Neuronal stem cell (in vitro differentiated cells): ENCODE measurements at regions not wholly inside any gene's neighbourhood (a gene's known extent, or its start where the extent isn't known, plus 50 kb on each side); places are given as distances from the start of the nearest gene placed in this dataset.

Experiments used
- DNase-seq: peaks from one replicate; pipeline ENCODE4 v3.0.0-alpha.2; 2013; ENCODE audit warnings: low spot score
- H2AFZ ChIP-seq: one replicate; pipeline ENCODE4 v1.6.1; 2013; ENCODE audit warnings: mild to moderate bottlenecking, low read length, inconsistent platforms
- H2AK5ac ChIP-seq: 2 replicates; pipeline ENCODE4 v1.6.1; 2013; ENCODE audit warnings: low read depth, mild to moderate bottlenecking, inconsistent platforms, low read length, moderate library complexity, mixed read lengths
- H2BK120ac ChIP-seq: 2 replicates; pipeline ENCODE4 v1.6.1; 2013; ENCODE audit warnings: low read depth, mild to moderate bottlenecking, inconsistent platforms, low read length, moderate library complexity, mixed read lengths
- H2BK12ac ChIP-seq: one replicate; pipeline ENCODE4 v1.6.1; 2013; ENCODE audit warnings: low read length, inconsistent platforms
- H2BK15ac ChIP-seq: 2 replicates; pipeline ENCODE4 v1.6.1; 2013; ENCODE audit warnings: mild to moderate bottlenecking, low read length, inconsistent platforms, mixed read lengths
- H2BK5ac ChIP-seq: one replicate; pipeline ENCODE4 v1.6.1; 2013; ENCODE audit warnings: inconsistent platforms, mild to moderate bottlenecking, low read length, moderate library complexity
- H3K14ac ChIP-seq: one replicate; pipeline ENCODE4 v1.6.1; 2013; ENCODE audit warnings: low read length, inconsistent platforms
- H3K18ac ChIP-seq: 2 replicates; pipeline ENCODE4 v1.6.1; 2013; ENCODE audit warnings: low read length, inconsistent platforms
- H3K23ac ChIP-seq: 2 replicates; pipeline ENCODE4 v1.6.1; 2013; ENCODE audit warnings: low read depth, mild to moderate bottlenecking, mixed read lengths, low read length, inconsistent platforms; ENCODE audit not compliant: poor library complexity
- H3K27ac ChIP-seq: replicated peaks from 3 replicates; pipeline ENCODE4 v1.5.1; 2013; ENCODE audit warnings: low read length, inconsistent platforms
- H3K27me3 ChIP-seq, 3 experiments: 2 replicates each; pipeline ENCODE4 v1.6.1; 2013; ENCODE audit warnings: low read length in 3 of 3, mild to moderate bottlenecking in 2 of 3, inconsistent platforms in 1 of 3, low read depth in 1 of 3, mixed read lengths in 1 of 3, moderate library complexity in 1 of 3; ENCODE audit not compliant: control insufficient read depth in 3 of 3, insufficient read depth in 3 of 3
- H3K36me3 ChIP-seq, 2 donors: replicated peaks in 1 of 2; 2 replicates each; pipeline ENCODE4 v1.6.1; 2013; ENCODE audit warnings: low read length in 2 of 2; ENCODE audit not compliant: control insufficient read depth in 2 of 2, insufficient read depth in 2 of 2
- H3K4ac ChIP-seq: 2 replicates; pipeline ENCODE4 v1.6.1; 2013; ENCODE audit warnings: inconsistent platforms, mild to moderate bottlenecking, low read length, moderate library complexity
- H3K4me1 ChIP-seq, 2 donors: 1 replicate in 1 of 2; 2 replicates in 1 of 2; pipeline ENCODE4 v1.6.1; 2013; ENCODE audit warnings: low read length in 2 of 2, low read depth in 1 of 2; ENCODE audit not compliant: control insufficient read depth in 2 of 2, insufficient read depth in 1 of 2
- H3K4me2 ChIP-seq: one replicate; pipeline ENCODE4 v1.6.1; 2013; ENCODE audit warnings: mild to moderate bottlenecking, low read length, inconsistent platforms; ENCODE audit not compliant: insufficient read depth, poor library complexity, severe bottlenecking
- H3K4me3 ChIP-seq, 2 donors: 2 replicates each; pipeline ENCODE4 v1.5.1; 2013; ENCODE audit warnings: low read length in 2 of 2, mild to moderate bottlenecking in 2 of 2, inconsistent platforms in 1 of 2, moderate library complexity in 1 of 2
- H3K79me1 ChIP-seq: one replicate; pipeline ENCODE4 v1.6.1; 2013; ENCODE audit warnings: low read depth, mild to moderate bottlenecking, inconsistent platforms, low read length, moderate library complexity
- H3K9ac ChIP-seq: one replicate; pipeline ENCODE4 v1.6.1; 2013; ENCODE audit warnings: mild to moderate bottlenecking, low read depth, low read length, inconsistent platforms; ENCODE audit not compliant: poor library complexity
- H3K9me3 ChIP-seq, 2 donors: replicated peaks in 1 of 2; 2 replicates each; pipeline versions ENCODE3 to v1.6.1; 2013; ENCODE audit warnings: low read length in 2 of 2, mild to moderate bottlenecking in 2 of 2, inconsistent platforms in 1 of 2, low read depth in 1 of 2, mixed read lengths in 1 of 2, moderate library complexity in 1 of 2; ENCODE audit not compliant: control insufficient read depth in 2 of 2, insufficient read depth in 1 of 2
- H4K8ac ChIP-seq: one replicate; pipeline ENCODE4 v1.6.1; 2013; ENCODE audit warnings: low read depth, mild to moderate bottlenecking, inconsistent platforms, low read length, moderate library complexity
- H4K91ac ChIP-seq: one replicate; pipeline ENCODE4 v1.6.1; 2013; ENCODE audit warnings: low read length, low read depth, mild to moderate bottlenecking, inconsistent platforms; ENCODE audit not compliant: poor library complexity
- WGBS, 2 donors: extraction: QIAGEN DNeasy Blood & Tissue Kit; methylation state at CpG; one replicate each; pipeline ENCODE4 v1.1.7; 2013; ENCODE audit warnings: missing lambda C conversion rate in 2 of 2, mixed read lengths in 1 of 2; ENCODE audit not compliant: insufficient read length in 2 of 2, insufficient replicate concordance in 1 of 2; ENCODE audit errors: extremely low coverage in 2 of 2; 5-methylcytosine and 5-hydroxymethylcytosine counted together

DNA sequence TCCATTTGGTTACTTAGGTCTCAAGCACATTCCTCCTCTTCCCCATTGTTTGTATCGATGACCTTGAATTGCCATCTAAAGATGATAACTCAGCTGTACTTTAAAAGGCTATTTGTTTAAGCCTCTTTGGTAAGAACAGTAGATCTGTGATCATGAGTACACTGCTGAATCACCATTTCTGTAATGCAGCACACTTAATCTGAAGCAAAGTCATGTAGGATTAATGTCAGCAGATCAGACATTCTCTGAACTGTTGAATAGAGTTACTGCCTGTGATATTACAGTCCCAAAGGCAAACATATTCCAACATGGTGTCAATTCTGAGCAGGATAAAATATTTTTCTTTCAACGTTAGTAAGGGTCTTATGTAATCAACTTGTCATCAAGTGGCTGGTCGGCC, 631.6 kb downstream of the TECRL start:
- no CpG with 5 or more reads among the region's 3 CpGs for WGBS, 2 donors
- H2BK12ac ChIP-seq = no peak overlapping the region
- no peak for DNase-seq
- no peak overlapping the region for H4K91ac ChIP-seq
- no peak overlapping the region for H2BK5ac ChIP-seq
- H3K14ac ChIP-seq = no peak overlapping the region
- H3K4me2 ChIP-seq = no peak overlapping the region
- H2BK15ac ChIP-seq = no peak overlapping the region
- H2BK120ac ChIP-seq = no peak overlapping the region
- no peaks in the 10 kb centered on the region for H3K4me1 ChIP-seq
- no peak overlapping the region for H3K4me3 ChIP-seq
- no peaks in the 10 kb centered on the region for H3K9me3 ChIP-seq
- H3K9ac ChIP-seq = no peak overlapping the region
- H3K18ac ChIP-seq = no peak overlapping the region
- no peak overlapping the region for H2AK5ac ChIP-seq
- H3K36me3 ChIP-seq = no peaks in the 10 kb centered on the region
- no peak overlapping the region for H2AFZ ChIP-seq
- no peaks in the 10 kb centered on the region for H3K27me3 ChIP-seq
- H3K27ac ChIP-seq = no peak overlapping the region
- no peak overlapping the region for H3K23ac ChIP-seq
- no peak overlapping the region for H3K4ac ChIP-seq
- no peak overlapping the region for H4K8ac ChIP-seq
- no peaks in the 10 kb centered on the region for H3K79me1 ChIP-seq

DNA sequence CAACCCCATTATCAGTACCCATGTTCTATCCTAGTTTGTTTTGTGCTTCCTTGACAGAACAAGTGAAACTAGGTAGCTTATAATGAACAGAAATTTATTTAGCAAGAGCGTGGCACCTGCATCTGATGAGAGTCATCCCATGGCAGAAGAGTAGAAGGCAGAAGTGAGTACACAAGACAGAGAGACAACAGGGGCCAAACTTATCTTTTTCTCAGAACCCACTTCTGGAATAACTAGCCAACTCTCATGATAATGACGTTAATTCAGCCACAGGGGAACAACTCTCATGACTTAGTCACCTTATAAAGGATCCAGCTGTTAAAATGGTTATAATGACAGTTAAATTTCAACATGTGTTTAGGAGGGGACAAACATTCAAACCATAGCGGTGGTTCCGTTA, 644.9 kb downstream of the TECRL start:
- H2AFZ ChIP-seq = peak overlapping the region; percentile 23
- no peak for DNase-seq
- no peak overlapping the region for H3K4me3 ChIP-seq
- no peak overlapping the region for H3K9ac ChIP-seq
- no peak overlapping the region for H3K14ac ChIP-seq
- H2BK12ac ChIP-seq = no peak overlapping the region
- H3K36me3 ChIP-seq = no peaks in the 10 kb centered on the region
- no peak overlapping the region for H2BK15ac ChIP-seq
- no peak overlapping the region for H3K27ac ChIP-seq
- no peak overlapping the region for H4K8ac ChIP-seq
- H2BK120ac ChIP-seq = no peak overlapping the region
- no peaks in the 10 kb centered on the region for H3K79me1 ChIP-seq
- H2BK5ac ChIP-seq = no peak overlapping the region
- no peaks in the 10 kb centered on the region for H3K4me1 ChIP-seq
- no peaks in the 10 kb centered on the region for H3K9me3 ChIP-seq
- no peak overlapping the region for H3K18ac ChIP-seq
- H3K23ac ChIP-seq = no peak overlapping the region
- H3K4ac ChIP-seq = no peak overlapping the region
- no peak overlapping the region for H4K91ac ChIP-seq
- no CpG with 5 or more reads among the region's 4 CpGs for WGBS, 2 donors
- H3K27me3 ChIP-seq = no peaks in the 10 kb centered on the region
- H3K4me2 ChIP-seq = no peak overlapping the region
- no peak overlapping the region for H2AK5ac ChIP-seq

DNA sequence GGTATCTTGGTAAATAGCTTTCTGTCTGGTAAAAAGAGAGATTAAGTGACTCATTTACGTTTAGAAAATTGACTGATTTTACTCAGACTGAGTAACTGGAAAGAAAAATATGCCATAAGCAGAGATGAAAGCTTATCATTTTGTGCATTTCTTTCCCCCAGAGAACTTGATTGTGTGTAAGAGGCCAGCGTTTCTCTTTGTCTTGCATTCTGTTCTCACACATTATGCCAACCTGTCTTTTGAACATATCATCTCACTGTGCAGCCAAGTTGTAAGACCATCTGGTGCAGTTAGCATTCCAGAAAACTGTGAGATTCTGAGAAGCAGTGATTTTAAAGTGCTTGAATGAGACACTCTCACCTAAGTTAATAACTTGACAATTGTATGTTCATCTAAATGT, 651.3 kb downstream of the TECRL start:
- Histone ChIP-seq H3K14ac (no peak overlapping the region), H2AK5ac (no peak overlapping the region), H4K91ac (no peak overlapping the region), H3K36me3 (no peaks in the 10 kb centered on the region), H3K27me3 (no peaks in the 10 kb centered on the region), H2BK120ac (no peak overlapping the region), H3K23ac (no peak overlapping the region), H3K27ac (no peak overlapping the region), H3K9ac (no peak overlapping the region), H3K4me1 (no peaks in the 10 kb centered on the region), H3K9me3 (no peaks in the 10 kb centered on the region), H3K79me1 (no peaks in the 10 kb centered on the region), H2BK15ac (no peak overlapping the region), H3K4me3 (no peak overlapping the region), H3K18ac (no peak overlapping the region), H2BK12ac (no peak overlapping the region), H2BK5ac (no peak overlapping the region), H4K8ac (no peak overlapping the region), H3K4ac (no peak overlapping the region), H3K4me2 (no peak overlapping the region), H2AFZ (peak overlapping the region; percentile 48)
- DNase-seq = no peak
- no CpG with 5 or more reads among the region's 2 CpGs for WGBS, 2 donors

DNA sequence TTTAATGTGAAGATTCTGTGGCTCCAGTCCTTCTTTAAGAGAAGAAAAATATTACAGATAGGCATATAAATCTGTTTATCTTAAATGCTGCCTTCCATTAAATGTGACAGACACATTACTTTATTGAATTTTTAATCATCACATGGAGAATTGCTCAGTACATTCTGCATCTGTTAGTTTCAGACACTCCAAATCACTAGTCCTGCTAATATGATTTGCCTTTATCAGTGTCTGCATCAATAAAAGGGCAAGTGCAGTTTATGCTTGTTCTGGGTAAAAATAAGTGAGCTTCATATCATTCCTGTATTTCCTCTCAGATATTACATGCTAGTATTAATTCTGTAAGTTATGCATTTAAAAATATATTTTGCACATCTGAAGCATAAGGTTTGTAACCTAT, 666.4 kb downstream of the TECRL start:
- no peaks in the 10 kb centered on the region for H3K4me1 ChIP-seq
- H2AFZ ChIP-seq = no peak overlapping the region
- H3K4ac ChIP-seq = no peak overlapping the region
- no peaks in the 10 kb centered on the region for H3K36me3 ChIP-seq
- H3K4me3 ChIP-seq = no peak overlapping the region
- H3K27me3 ChIP-seq = no peaks in the 10 kb centered on the region
- H2AK5ac ChIP-seq = no peak overlapping the region
- H3K14ac ChIP-seq = no peak overlapping the region
- H3K27ac ChIP-seq = no peak overlapping the region
- no peaks in the 10 kb centered on the region for H3K9me3 ChIP-seq
- no peak overlapping the region for H3K23ac ChIP-seq
- no peak overlapping the region for H2BK5ac ChIP-seq
- no peak for DNase-seq
- no peak overlapping the region for H3K9ac ChIP-seq
- no peak overlapping the region for H2BK120ac ChIP-seq
- no peak overlapping the region for H4K8ac ChIP-seq
- no peak overlapping the region for H2BK12ac ChIP-seq
- H3K18ac ChIP-seq = no peak overlapping the region
- H2BK15ac ChIP-seq = no peak overlapping the region
- no peaks in the 10 kb centered on the region for H3K79me1 ChIP-seq
- no peak overlapping the region for H4K91ac ChIP-seq
- H3K4me2 ChIP-seq = no peak overlapping the region
